Epithelial cell of prostate (primary cell): ENCODE measurements at regions not wholly inside any gene's neighbourhood (a gene's known extent, or its start where the extent isn't known, plus 50 kb on each side); places are given as distances from the start of the nearest gene placed in this dataset.
"Not testable (repeated sequence)": the region's sequence is repeated elsewhere in the genome, so short reads cannot be mapped to it uniquely, and the experiment has no call there.

Experiments
- DNase-seq: peaks from one replicate; pipeline ENCODE4 v3.0.0-alpha.2; 2011; ENCODE audit warnings: low read depth, low spot score
- H3K27ac ChIP-seq: fragments of 450-650 bp; 2 replicates; pipeline ENCODE4 v1.5.1; 2017; ENCODE audit warnings: mild to moderate bottlenecking

DNA sequence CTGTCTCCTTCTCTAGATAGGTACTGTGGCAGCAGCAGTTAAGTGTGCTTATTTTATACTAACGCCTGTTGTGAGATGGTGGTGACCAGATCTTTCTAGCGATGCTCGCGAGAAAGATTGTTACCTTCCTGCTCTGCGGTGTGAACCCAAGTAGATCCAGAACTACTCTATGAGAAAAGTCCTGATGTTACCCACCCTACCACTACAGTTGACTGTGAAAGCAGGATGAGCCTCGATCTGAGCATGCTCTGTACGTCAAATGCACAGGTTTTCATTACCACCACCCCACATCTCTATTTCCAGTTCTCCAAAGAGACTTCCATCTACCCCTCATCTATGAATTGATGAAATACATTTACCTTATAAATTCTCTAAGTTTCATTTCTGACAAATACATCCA is 64.6 kb upstream of the KCTD7 start:
- no peak for DNase-seq
- no peak overlapping the region for H3K27ac ChIP-seq

DNA sequence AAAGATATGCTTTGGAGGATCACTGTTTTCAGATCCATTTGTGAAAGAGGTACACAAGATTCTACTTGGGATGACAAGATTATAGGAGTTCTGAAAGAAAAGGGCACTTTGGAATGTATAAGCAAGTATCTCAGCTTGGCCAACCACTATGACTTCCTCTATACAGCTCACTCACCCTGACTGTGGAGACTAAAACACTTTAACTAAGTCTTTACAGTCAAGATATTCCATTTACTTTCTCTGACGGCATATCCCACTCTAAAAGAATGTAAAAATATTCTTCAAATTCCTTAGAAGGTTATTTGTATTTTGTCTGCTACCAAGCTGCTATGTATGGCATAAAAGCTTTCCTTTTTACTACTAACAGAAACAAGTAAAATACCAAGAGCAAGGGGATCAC is 58.5 kb upstream of the KCTD7 start:
- not testable (repeated sequence) for DNase-seq, H3K27ac ChIP-seq

DNA sequence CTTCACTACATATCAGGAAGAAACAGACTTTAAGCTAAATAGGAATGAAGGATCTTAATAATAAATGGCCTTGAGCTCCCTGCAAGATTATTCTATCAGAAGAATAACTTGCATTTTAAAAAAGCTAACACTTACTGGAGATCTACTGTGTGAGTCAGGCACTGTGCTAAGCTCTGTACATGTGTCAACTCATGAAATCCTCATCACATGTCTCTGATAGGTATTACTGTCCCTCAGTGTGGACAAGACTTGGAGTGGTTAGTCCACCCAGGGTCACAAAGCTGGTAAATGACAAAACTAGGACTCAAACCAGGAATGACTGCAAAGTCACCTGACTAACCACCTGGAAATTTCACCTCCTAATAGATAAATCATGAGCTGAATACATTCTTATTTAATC is 57.1 kb upstream of the KCTD7 start:
- no peak for DNase-seq
- H3K27ac ChIP-seq = no peak overlapping the region

DNA sequence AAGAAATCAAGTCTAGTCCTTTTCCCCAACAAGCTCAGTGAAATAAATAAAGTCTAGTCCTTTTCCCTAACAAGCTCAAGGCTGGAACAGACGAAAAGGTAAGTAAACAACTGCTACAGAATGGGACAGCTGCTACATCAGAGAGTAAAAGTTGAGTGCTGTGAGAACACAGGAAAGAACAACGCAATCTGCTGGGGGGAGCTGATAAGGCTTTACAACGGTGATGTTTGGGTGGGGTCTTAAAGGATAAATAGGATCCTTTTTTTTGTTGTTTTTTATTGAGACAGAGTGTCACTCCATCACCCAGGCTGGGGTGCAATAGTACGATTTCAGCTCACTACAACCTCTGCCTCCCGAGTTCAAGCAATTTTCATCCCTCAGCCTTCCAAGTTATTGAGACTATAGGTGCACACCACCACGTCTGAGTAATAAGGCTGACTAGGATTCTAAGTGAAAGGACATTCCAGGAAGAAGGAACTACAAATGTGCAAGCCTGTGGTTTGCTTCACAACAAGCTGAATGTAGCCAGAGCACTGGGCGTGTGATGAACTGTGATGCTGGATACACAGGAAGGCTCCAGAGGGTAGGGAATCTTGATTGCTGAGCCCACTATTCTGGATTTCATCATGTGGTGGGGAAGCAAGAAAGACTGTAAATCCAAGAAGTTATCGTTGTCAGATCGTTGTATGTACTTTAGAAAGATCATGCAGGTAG is 54.7 kb upstream of the KCTD7 start:
- H3K27ac ChIP-seq, DNase-seq: not testable (repeated sequence)

DNA sequence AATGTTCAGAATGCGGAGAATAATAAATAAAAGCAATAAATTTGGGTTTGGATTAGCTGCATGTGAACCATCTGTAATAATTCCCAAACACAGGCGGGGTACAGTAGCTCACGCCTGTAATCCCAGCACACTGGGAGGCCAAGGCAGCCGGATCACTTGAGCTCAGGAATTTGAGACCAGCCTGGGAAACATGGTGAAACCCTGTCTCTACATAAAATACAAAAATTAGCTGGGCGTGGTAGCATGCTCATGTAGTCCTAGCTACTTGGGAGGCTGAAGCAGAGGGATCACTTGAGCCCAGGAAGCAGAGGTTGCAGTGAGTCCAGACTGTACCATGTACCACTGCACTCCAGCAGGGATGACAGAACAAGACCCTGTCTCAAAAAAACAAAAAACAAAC is 53.9 kb upstream of the KCTD7 start:
- DNase-seq, H3K27ac ChIP-seq: not testable (repeated sequence)

DNA sequence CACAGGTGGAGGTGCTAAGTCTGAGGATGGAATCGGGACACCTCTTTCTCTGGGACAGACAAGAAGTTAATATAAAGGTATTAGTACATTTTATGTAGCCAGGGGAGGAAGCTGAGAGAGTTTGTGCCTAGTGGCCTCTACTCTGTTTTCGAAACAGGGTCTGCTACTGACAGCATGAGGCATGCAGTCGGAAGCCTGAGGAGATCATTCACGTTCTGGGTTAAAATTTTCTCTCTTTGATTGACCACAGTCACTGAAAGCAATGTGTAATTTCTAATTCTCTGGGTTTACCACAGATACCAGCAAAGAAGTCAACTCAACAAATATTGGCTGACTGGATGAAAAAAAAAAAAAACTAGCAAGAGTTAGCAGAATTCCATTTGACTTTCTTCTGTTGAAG is 53.3 kb upstream of the KCTD7 start:
- H3K27ac ChIP-seq = no peak overlapping the region
- no peak for DNase-seq

DNA sequence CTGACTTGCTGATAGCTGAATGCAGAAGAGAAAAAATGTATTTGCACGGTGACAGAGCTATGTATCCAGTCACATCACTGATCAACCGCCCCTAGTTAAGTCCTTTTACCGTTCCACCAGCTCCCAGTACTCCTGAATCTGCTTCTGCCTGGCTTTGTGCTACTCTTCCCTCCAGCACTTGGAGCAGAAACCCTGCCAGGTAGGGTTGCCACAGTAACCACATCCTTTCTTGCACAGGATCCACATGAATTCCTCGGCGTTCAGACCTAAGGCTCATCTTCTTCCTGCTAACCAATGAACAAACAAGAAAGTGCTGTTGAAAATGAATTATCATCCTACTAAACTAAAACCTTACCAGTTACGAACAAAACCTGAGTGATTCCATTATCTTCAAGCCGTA is 52.0 kb upstream of the KCTD7 start:
- DNase-seq = no peak
- no peak overlapping the region for H3K27ac ChIP-seq
